Neuronal stem cell (in vitro differentiated cells): ENCODE measurements at regions not wholly inside any gene's neighbourhood (a gene's known extent, or its start where the extent isn't known, plus 50 kb on each side); places are given as distances from the start of the nearest gene placed in this dataset.

ENCODE experiments used
- DNase-seq: peaks from one replicate; pipeline ENCODE4 v3.0.0-alpha.2; 2013; ENCODE audit warnings: low spot score
- H2AFZ ChIP-seq: one replicate; pipeline ENCODE4 v1.6.1; 2013; ENCODE audit warnings: mild to moderate bottlenecking, low read length, inconsistent platforms
- H2AK5ac ChIP-seq: 2 replicates; pipeline ENCODE4 v1.6.1; 2013; ENCODE audit warnings: low read depth, mild to moderate bottlenecking, inconsistent platforms, low read length, moderate library complexity, mixed read lengths
- H2BK120ac ChIP-seq: 2 replicates; pipeline ENCODE4 v1.6.1; 2013; ENCODE audit warnings: low read depth, mild to moderate bottlenecking, inconsistent platforms, low read length, moderate library complexity, mixed read lengths
- H2BK12ac ChIP-seq: one replicate; pipeline ENCODE4 v1.6.1; 2013; ENCODE audit warnings: low read length, inconsistent platforms
- H2BK15ac ChIP-seq: 2 replicates; pipeline ENCODE4 v1.6.1; 2013; ENCODE audit warnings: mild to moderate bottlenecking, low read length, inconsistent platforms, mixed read lengths
- H2BK5ac ChIP-seq: one replicate; pipeline ENCODE4 v1.6.1; 2013; ENCODE audit warnings: inconsistent platforms, mild to moderate bottlenecking, low read length, moderate library complexity
- H3K14ac ChIP-seq: one replicate; pipeline ENCODE4 v1.6.1; 2013; ENCODE audit warnings: low read length, inconsistent platforms
- H3K18ac ChIP-seq: 2 replicates; pipeline ENCODE4 v1.6.1; 2013; ENCODE audit warnings: low read length, inconsistent platforms
- H3K23ac ChIP-seq: 2 replicates; pipeline ENCODE4 v1.6.1; 2013; ENCODE audit warnings: low read depth, mild to moderate bottlenecking, mixed read lengths, low read length, inconsistent platforms; ENCODE audit not compliant: poor library complexity
- H3K27ac ChIP-seq: replicated peaks from 3 replicates; pipeline ENCODE4 v1.5.1; 2013; ENCODE audit warnings: low read length, inconsistent platforms
- H3K27me3 ChIP-seq, 3 experiments: 2 replicates each; pipeline ENCODE4 v1.6.1; 2013; ENCODE audit warnings: low read length in 3 of 3, mild to moderate bottlenecking in 2 of 3, inconsistent platforms in 1 of 3, low read depth in 1 of 3, mixed read lengths in 1 of 3, moderate library complexity in 1 of 3; ENCODE audit not compliant: control insufficient read depth in 3 of 3, insufficient read depth in 3 of 3
- H3K36me3 ChIP-seq, 2 donors: replicated peaks in 1 of 2; 2 replicates each; pipeline ENCODE4 v1.6.1; 2013; ENCODE audit warnings: low read length in 2 of 2; ENCODE audit not compliant: control insufficient read depth in 2 of 2, insufficient read depth in 2 of 2
- H3K4ac ChIP-seq: 2 replicates; pipeline ENCODE4 v1.6.1; 2013; ENCODE audit warnings: inconsistent platforms, mild to moderate bottlenecking, low read length, moderate library complexity
- H3K4me1 ChIP-seq, 2 donors: 1 replicate in 1 of 2; 2 replicates in 1 of 2; pipeline ENCODE4 v1.6.1; 2013; ENCODE audit warnings: low read length in 2 of 2, low read depth in 1 of 2; ENCODE audit not compliant: control insufficient read depth in 2 of 2, insufficient read depth in 1 of 2
- H3K4me2 ChIP-seq: one replicate; pipeline ENCODE4 v1.6.1; 2013; ENCODE audit warnings: mild to moderate bottlenecking, low read length, inconsistent platforms; ENCODE audit not compliant: insufficient read depth, poor library complexity, severe bottlenecking
- H3K4me3 ChIP-seq, 2 donors: 2 replicates each; pipeline ENCODE4 v1.5.1; 2013; ENCODE audit warnings: low read length in 2 of 2, mild to moderate bottlenecking in 2 of 2, inconsistent platforms in 1 of 2, moderate library complexity in 1 of 2
- H3K79me1 ChIP-seq: one replicate; pipeline ENCODE4 v1.6.1; 2013; ENCODE audit warnings: low read depth, mild to moderate bottlenecking, inconsistent platforms, low read length, moderate library complexity
- H3K9ac ChIP-seq: one replicate; pipeline ENCODE4 v1.6.1; 2013; ENCODE audit warnings: mild to moderate bottlenecking, low read depth, low read length, inconsistent platforms; ENCODE audit not compliant: poor library complexity
- H3K9me3 ChIP-seq, 2 donors: replicated peaks in 1 of 2; 2 replicates each; pipeline versions ENCODE3 to v1.6.1; 2013; ENCODE audit warnings: low read length in 2 of 2, mild to moderate bottlenecking in 2 of 2, inconsistent platforms in 1 of 2, low read depth in 1 of 2, mixed read lengths in 1 of 2, moderate library complexity in 1 of 2; ENCODE audit not compliant: control insufficient read depth in 2 of 2, insufficient read depth in 1 of 2
- H4K8ac ChIP-seq: one replicate; pipeline ENCODE4 v1.6.1; 2013; ENCODE audit warnings: low read depth, mild to moderate bottlenecking, inconsistent platforms, low read length, moderate library complexity
- H4K91ac ChIP-seq: one replicate; pipeline ENCODE4 v1.6.1; 2013; ENCODE audit warnings: low read length, low read depth, mild to moderate bottlenecking, inconsistent platforms; ENCODE audit not compliant: poor library complexity
- WGBS, 2 donors: extraction: QIAGEN DNeasy Blood & Tissue Kit; methylation state at CpG; one replicate each; pipeline ENCODE4 v1.1.7; 2013; ENCODE audit warnings: missing lambda C conversion rate in 2 of 2, mixed read lengths in 1 of 2; ENCODE audit not compliant: insufficient read length in 2 of 2, insufficient replicate concordance in 1 of 2; ENCODE audit errors: extremely low coverage in 2 of 2; 5-methylcytosine and 5-hydroxymethylcytosine counted together

- no peaks in the 10 kb centered on the region for H3K4me1 ChIP-seq
- no peak overlapping the region for H3K27ac ChIP-seq
- H2BK12ac ChIP-seq: no peak overlapping the region
- H4K91ac ChIP-seq: no peak overlapping the region
- H2AK5ac ChIP-seq: no peak overlapping the region
- no peak overlapping the region for H4K8ac ChIP-seq
- H2BK5ac ChIP-seq: no peak overlapping the region
- H3K14ac ChIP-seq: no peak overlapping the region
- no peak overlapping the region for H2BK120ac ChIP-seq
- no peak overlapping the region for H2BK15ac ChIP-seq
- no peak overlapping the region for H3K18ac ChIP-seq
- H3K9me3 ChIP-seq: peaks cover 0 to 20% of the 10 kb centered on the region in 2 donors
- no peaks in the 10 kb centered on the region for H3K27me3 ChIP-seq
- H3K36me3 ChIP-seq: no peaks in the 10 kb centered on the region
- no peak for DNase-seq
- H3K79me1 ChIP-seq: no peaks in the 10 kb centered on the region
- H3K4me2 ChIP-seq: no peak overlapping the region
- no peak overlapping the region for H3K4me3 ChIP-seq
- peak overlapping the region; percentile 49 for H2AFZ ChIP-seq
- 100% methylated on average over 1 of the region's 1 CpG; no CpG with 5 or more reads in 1 of the 2 donors for WGBS, 2 donors
- H3K4ac ChIP-seq: no peak overlapping the region
- no peak overlapping the region for H3K9ac ChIP-seq
- H3K23ac ChIP-seq: no peak overlapping the region
Measured at GRCh38 chr12:72723732-72724131, 451.6 kb downstream of the TRHDE start.

GRCh38 chr12:72729451-72730010 lies 457.4 kb downstream of the TRHDE start:
- Histone ChIP-seq H2BK5ac (no peak overlapping the region), H3K27me3 (no peaks in the 10 kb centered on the region), H2AK5ac (no peak overlapping the region), H3K4me3 (no peak overlapping the region), H3K4me2 (no peak overlapping the region), H3K14ac (no peak overlapping the region), H4K91ac (no peak overlapping the region), H3K4ac (no peak overlapping the region), H2BK120ac (no peak overlapping the region), H3K79me1 (no peaks in the 10 kb centered on the region), H2BK15ac (no peak overlapping the region), H2BK12ac (no peak overlapping the region), H2AFZ (no peak overlapping the region), H3K9me3 (no peaks in the 10 kb centered on the region), H3K9ac (no peak overlapping the region), H3K36me3 (no peaks in the 10 kb centered on the region), H3K23ac (no peak overlapping the region), H3K18ac (no peak overlapping the region), H4K8ac (no peak overlapping the region), H3K4me1 (peaks cover 0 to 2% of the 10 kb centered on the region in 2 donors), H3K27ac (no peak overlapping the region)
- no CpG with 5 or more reads among the region's 1 CpG for WGBS, 2 donors
- DNase-seq: no peak

GRCh38 chr12:72734581-72734980 lies 462.4 kb downstream of the TRHDE start:
- WGBS, 2 donors: no CpG with 5 or more reads among the region's 2 CpGs
- no peak overlapping the region for H2BK15ac ChIP-seq
- H4K8ac ChIP-seq: no peak overlapping the region
- H2AK5ac ChIP-seq: no peak overlapping the region
- H3K27me3 ChIP-seq: no peaks in the 10 kb centered on the region
- H3K9ac ChIP-seq: no peak overlapping the region
- no peak overlapping the region for H2BK12ac ChIP-seq
- no peaks in the 10 kb centered on the region for H3K4me1 ChIP-seq
- H2BK120ac ChIP-seq: no peak overlapping the region
- DNase-seq: no peak
- no peak overlapping the region for H3K4me3 ChIP-seq
- no peak overlapping the region for H3K4ac ChIP-seq
- no peak overlapping the region for H3K23ac ChIP-seq
- H3K18ac ChIP-seq: no peak overlapping the region
- H3K14ac ChIP-seq: no peak overlapping the region
- H3K79me1 ChIP-seq: no peaks in the 10 kb centered on the region
- no peaks in the 10 kb centered on the region for H3K36me3 ChIP-seq
- no peak overlapping the region for H2AFZ ChIP-seq
- H3K9me3 ChIP-seq: no peaks in the 10 kb centered on the region
- H2BK5ac ChIP-seq: no peak overlapping the region
- no peak overlapping the region for H3K27ac ChIP-seq
- no peak overlapping the region for H3K4me2 ChIP-seq
- no peak overlapping the region for H4K91ac ChIP-seq

GRCh38 chr12:72738811-72739210 lies 466.6 kb downstream of the TRHDE start:
- Histone ChIP-seq H3K27ac (no peak overlapping the region), H3K4me1 (no peaks in the 10 kb centered on the region), H3K9me3 (peaks cover 0 to 14% of the 10 kb centered on the region in 2 donors), H2AFZ (no peak overlapping the region), H2BK120ac (no peak overlapping the region), H3K9ac (no peak overlapping the region), H3K79me1 (no peaks in the 10 kb centered on the region), H3K14ac (no peak overlapping the region), H3K36me3 (no peaks in the 10 kb centered on the region), H4K8ac (no peak overlapping the region), H2BK15ac (no peak overlapping the region), H2BK5ac (no peak overlapping the region), H2BK12ac (no peak overlapping the region), H3K4me2 (no peak overlapping the region), H4K91ac (no peak overlapping the region), H3K27me3 (no peaks in the 10 kb centered on the region), H3K4me3 (no peak overlapping the region), H3K18ac (no peak overlapping the region), H3K4ac (no peak overlapping the region), H2AK5ac (no peak overlapping the region), H3K23ac (no peak overlapping the region)
- no CpG with 5 or more reads among the region's 2 CpGs for WGBS, 2 donors
- no peak for DNase-seq
